ENCODE measurements at regions not wholly inside any gene's neighbourhood (a gene's known extent, or its start where the extent isn't known, plus 50 kb on each side); places are given as distances from the start of the nearest gene placed in this dataset.

DNA sequence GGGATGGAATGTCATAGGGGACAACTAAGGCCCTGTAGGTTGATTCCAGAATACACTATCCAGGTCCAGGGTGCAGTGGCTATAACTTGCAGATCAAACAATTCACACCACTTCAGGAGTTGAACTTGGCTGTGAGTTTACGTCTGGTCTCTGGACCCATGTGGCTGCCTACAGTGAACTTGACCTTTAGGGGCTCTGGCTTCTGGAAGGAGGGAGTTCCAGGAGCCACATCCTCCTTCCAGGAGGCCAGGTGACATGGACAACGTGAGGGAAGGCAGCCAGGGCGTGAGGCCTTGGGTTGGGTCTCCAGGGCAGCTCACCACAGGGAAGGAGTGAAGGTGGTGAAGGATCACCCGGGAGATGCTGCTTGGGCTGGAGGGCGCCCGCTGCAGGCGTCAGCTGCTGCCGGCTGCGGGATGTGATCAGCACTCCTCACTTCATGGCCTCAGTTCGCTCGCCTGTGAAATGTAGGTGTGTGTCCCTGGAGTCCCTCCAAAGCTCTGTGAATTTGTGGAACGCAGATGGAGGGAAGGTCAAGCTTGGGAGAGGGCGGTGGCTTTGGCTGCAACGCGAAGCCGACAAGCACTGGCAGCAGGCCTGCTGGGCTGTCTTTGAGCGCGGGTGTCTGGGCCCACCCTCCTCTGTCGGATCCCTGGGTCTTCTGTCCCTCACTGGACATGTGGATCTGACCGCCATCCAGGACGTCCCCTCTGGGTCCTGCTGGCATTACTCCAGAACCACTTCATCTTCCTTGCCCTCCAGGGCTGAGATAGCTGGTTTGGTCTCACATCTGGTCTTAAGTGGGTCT lies 146.5 kb downstream of the GLI2 start (continued):
- TF ChIP-seq, protein P1, sequence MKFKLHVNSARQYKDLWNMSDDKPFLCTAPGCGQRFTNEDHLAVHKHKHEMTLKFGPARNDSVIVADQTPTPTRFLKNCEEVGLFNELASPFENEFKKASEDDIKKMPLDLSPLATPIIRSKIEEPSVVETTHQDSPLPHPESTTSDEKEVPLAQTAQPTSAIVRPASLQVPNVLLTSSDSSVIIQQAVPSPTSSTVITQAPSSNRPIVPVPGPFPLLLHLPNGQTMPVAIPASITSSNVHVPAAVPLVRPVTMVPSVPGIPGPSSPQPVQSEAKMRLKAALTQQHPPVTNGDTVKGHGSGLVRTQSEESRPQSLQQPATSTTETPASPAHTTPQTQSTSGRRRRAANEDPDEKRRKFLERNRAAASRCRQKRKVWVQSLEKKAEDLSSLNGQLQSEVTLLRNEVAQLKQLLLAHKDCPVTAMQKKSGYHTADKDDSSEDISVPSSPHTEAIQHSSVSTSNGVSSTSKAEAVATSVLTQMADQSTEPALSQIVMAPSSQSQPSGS (CRISPR knock-in tag; IDR thresholded peaks at IDR 0.05; ENCODE audit: borderline replicate concordance, low read depth): no peak
- no peak for TF ChIP-seq NR1H2 (CRISPR knock-in tag; IDR thresholded peaks at IDR 0.05)
- no peak for TF ChIP-seq OVOL2 (CRISPR knock-in tag; IDR thresholded peaks at IDR 0.05; ENCODE audit: borderline replicate concordance)

DNA sequence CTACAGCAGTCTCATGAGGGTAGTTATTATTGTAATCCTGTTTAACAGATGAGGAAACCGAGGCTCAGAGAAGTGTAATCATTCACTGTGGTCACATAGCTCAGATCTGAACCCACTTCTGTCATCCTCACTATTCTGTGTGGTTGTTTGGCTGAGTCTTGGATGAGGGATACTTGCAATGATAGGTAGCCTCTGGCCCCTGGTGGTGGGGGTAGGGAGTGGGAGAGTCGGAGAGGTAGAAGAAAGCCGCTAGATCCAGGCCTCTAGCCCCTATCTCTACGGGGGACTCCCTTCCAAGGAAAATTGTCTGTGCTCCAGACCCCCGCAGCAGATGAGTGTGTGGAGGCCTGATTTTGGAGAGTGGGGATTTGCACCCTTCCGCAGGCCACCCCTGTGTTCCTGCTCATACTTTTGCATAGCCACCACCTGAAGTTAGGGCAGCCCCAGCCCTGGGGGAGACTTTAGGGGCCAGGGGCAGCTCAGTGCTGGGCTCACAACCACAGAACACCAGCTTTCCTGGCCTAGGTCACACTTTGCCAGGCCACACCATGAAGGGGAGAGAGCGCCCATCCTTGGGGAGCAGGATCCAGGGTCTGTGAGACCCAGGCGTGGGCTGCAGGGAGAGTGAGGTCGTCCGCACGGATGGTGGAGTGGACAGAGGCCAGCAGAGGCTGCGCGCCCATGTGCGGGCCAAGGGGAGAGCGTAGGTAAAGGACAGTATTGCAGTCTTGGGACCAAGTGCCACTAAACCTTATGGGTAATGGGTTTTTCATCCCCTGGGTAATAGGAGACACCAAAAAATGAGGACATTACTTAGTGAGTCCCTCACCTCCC lies 148.2 kb downstream of the GLI2 start:
- Mint-ChIP-seq H3K4me1 (peaks cover 65% of the 10 kb centered on the region), H3K9me3 (no peaks in the 10 kb centered on the region), H3K4me3 (no peak overlapping the region), H3K27me3 (ENCODE audit: low read depth) (no peaks in the 10 kb centered on the region), H3K27ac (peak overlapping the region; percentile 50; the same call in 1 of the 2 replicates), H3K36me3 (no peaks in the 10 kb centered on the region)
- ChIA-PET POLR2A (interaction anchor here (1.1 kb wide), 1 partner anchor 15 kb away, joined by 4 read pairs; no protein-coding TSS in a partner anchor), CTCF (interaction anchor here (0.8 to 4.7 kb wide), 11 partner anchors 9 to 192 kb away, joined by 3 to 24 read pairs (median 5); no protein-coding TSS in a partner anchor)
- no peak for DNase-seq (ENCODE audit: low spot score)
- TF ChIP-seq, protein P2, sequence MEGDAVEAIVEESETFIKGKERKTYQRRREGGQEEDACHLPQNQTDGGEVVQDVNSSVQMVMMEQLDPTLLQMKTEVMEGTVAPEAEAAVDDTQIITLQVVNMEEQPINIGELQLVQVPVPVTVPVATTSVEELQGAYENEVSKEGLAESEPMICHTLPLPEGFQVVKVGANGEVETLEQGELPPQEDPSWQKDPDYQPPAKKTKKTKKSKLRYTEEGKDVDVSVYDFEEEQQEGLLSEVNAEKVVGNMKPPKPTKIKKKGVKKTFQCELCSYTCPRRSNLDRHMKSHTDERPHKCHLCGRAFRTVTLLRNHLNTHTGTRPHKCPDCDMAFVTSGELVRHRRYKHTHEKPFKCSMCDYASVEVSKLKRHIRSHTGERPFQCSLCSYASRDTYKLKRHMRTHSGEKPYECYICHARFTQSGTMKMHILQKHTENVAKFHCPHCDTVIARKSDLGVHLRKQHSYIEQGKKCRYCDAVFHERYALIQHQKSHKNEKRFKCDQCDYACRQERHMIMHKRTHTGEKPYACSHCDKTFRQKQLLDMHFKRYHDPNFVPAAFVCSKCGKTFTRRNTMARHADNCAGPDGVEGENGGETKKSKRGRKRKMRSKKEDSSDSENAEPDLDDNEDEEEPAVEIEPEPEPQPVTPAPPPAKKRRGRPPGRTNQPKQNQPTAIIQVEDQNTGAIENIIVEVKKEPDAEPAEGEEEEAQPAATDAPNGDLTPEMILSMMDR (IDR thresholded peaks at IDR 0.05): 0 out of 2 replicates have a peak, but pooled peaks have one; percentile 20
- TF ChIP-seq GTF2I (CRISPR knock-in tag; conservative IDR thresholded peaks at IDR 0.05): no peak
- TF ChIP-seq, protein P3, sequence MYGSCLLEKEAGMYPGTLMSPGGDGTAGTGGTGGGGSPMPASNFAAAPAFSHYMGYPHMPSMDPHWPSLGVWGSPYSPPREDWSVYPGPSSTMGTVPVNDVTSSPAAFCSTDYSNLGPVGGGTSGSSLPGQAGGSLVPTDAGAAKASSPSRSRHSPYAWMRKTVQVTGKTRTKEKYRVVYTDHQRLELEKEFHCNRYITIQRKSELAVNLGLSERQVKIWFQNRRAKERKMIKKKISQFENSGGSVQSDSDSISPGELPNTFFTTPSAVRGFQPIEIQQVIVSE (CRISPR knock-in tag; IDR thresholded peaks at IDR 0.05; ENCODE audit: borderline replicate concordance): no peak
- peak; percentile 43 for ATAC-seq

DNA sequence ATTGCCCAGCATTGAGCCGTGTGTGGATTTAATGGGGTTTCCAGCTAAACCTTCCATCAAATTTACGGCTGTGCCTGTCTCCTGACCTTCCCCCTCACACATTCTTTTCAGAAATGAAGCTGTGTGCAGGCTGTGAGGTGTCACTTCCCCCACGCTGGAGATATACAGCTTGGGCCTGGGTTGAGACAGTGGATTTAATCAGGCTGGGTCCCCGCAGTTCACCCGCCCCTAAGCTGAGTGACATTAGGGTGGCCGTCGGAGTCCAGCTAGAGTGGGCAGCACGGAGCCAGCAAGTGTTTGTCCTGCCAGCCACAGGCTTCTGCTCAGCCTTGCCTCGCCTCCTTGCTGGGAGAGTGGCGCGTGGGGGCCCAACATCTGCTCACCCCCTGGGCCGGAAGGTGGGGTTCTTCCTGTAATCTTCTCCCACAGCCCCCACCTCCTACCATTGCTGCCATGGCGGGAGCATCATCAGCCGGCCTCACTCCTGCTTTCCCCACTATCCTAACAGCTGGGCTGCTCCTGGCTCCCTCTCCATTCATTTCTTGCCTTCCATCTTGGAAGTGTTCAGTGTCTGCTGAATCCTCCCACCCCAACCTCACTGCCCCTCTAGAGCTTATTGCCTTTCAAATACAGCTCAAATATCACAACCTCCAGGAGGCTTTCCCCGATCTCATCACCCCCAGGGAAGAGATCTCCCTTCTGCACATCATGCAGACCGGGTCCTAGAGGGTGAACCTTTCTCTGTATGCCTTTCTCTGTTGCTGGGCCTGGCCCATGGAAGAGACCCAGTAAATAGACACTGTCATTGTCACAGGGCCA lies 149.0 kb downstream of the GLI2 start:
- H3K4me1 Mint-ChIP-seq: peaks cover 57% of the 10 kb centered on the region
- TF ChIP-seq, protein P4, sequence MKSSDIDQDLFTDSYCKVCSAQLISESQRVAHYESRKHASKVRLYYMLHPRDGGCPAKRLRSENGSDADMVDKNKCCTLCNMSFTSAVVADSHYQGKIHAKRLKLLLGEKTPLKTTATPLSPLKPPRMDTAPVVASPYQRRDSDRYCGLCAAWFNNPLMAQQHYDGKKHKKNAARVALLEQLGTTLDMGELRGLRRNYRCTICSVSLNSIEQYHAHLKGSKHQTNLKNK (CRISPR knock-in tag; IDR thresholded peaks at IDR 0.05): no peak
- TF ChIP-seq, protein P3 (CRISPR knock-in tag; IDR thresholded peaks at IDR 0.05; ENCODE audit: borderline replicate concordance): no peak
- no peak for TF ChIP-seq JUN (CRISPR knock-in tag; IDR thresholded peaks at IDR 0.05)
- TF ChIP-seq NR1H2 (CRISPR knock-in tag; IDR thresholded peaks at IDR 0.05): no peak
- TF ChIP-seq SP1 (CRISPR knock-in tag; conservative IDR thresholded peaks at IDR 0.05): no peak
- TF ChIP-seq, protein P5, sequence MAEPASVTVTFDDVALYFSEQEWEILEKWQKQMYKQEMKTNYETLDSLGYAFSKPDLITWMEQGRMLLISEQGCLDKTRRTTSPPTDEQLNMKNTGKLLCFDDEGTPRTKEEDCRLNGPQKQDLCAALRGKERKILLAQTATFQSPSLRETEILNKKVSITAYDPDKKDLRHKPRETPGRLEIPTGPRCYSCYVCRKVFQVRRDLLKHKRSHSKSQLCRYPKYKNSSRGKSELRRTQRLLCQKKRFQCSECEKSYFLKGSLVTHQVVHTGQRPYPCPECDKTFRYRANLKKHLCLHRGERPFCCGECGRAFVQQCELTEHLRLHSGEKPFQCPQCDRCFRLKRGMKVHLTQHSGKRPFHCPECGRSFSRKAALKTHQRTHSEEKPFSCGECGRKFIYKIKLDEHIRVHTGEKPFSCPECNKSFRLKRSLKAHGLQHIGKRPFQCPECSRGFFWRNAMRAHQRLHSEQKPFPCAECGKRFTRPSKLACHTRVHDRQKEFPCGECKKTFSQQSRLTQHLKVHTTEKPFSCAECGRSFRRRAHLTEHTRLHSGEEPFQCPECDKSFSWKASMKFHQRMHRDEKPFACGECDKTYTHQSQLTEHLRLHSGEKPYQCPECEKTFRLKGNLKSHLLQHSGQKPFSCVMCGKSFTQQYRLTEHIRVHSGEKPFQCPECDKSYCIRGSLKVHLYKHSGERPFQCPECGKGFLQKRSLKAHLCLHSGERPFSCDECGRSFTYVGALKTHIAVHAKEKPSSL (CRISPR knock-in tag; conservative IDR thresholded peaks at IDR 0.05): no peak
- no peak for TF ChIP-seq KAT7 (CRISPR knock-in tag; IDR thresholded peaks at IDR 0.05; ENCODE audit: borderline replicate concordance)
- no peak for TF ChIP-seq TCF7 (CRISPR knock-in tag; IDR thresholded peaks at IDR 0.05; ENCODE audit: low read depth)
- TF ChIP-seq, protein P6, sequence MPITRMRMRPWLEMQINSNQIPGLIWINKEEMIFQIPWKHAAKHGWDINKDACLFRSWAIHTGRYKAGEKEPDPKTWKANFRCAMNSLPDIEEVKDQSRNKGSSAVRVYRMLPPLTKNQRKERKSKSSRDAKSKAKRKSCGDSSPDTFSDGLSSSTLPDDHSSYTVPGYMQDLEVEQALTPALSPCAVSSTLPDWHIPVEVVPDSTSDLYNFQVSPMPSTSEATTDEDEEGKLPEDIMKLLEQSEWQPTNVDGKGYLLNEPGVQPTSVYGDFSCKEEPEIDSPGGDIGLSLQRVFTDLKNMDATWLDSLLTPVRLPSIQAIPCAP (CRISPR knock-in tag; IDR thresholded peaks at IDR 0.05): no peak
- no peak for TF ChIP-seq GRHL2 (CRISPR knock-in tag; IDR thresholded peaks at IDR 0.05; ENCODE audit: insufficient replicate concordance, severe bottlenecking)
- TF ChIP-seq NFATC4 (CRISPR knock-in tag; IDR thresholded peaks at IDR 0.05): no peak
- no peak for TF ChIP-seq ZNF232 (CRISPR knock-in tag; IDR thresholded peaks at IDR 0.05)

More for the DNA sequence above, 149.0 kb downstream of the GLI2 start:
- Mint-ChIP-seq H3K36me3 (no peaks in the 10 kb centered on the region; the same call in 1 of the 2 replicates), H3K27me3 (ENCODE audit: low read depth) (no peaks in the 10 kb centered on the region), H3K9me3 (no peaks in the 10 kb centered on the region), H3K27ac (peak overlapping the region; percentile 32; the same call in 1 of the 2 replicates), H3K4me3 (no peak overlapping the region)
- DNase-seq (ENCODE audit: low spot score) (no peak), ATAC-seq (no peak)
- POLR2A ChIA-PET: interaction anchor here (1.1 kb wide), 1 partner anchor 14 kb away, joined by 4 read pairs; no protein-coding TSS in a partner anchor
- CTCF ChIA-PET: interaction anchor here (0.7 to 4.7 kb wide), 20 partner anchors 8 to 189 kb away, joined by 3 to 24 read pairs (median 4); no protein-coding TSS in a partner anchor
